ENCODE measurements at regions not wholly inside any gene's neighbourhood (a gene's known extent, or its start where the extent isn't known, plus 50 kb on each side); places are given as distances from the start of the nearest gene placed in this dataset.

GRCh38 chr7:84362360-84362759 lies 167.8 kb upstream of the SEMA3A start:
- TF ChIP-seq CTCF (conservative IDR thresholded peaks at IDR 0.05; ENCODE audit: low read length) (no peak), EZH2phosphoT487 (IDR thresholded peaks at IDR 0.05; ENCODE audit: borderline replicate concordance) (no peak)

Data from Loucy (cell line).